ENCODE measurements at regions not wholly inside any gene's neighbourhood (a gene's known extent, or its start where the extent isn't known, plus 50 kb on each side); places are given as distances from the start of the nearest gene placed in this dataset.
A peak's percentile ranks its signal among the peaks of the same experiment; 100 is the strongest.
"Not testable (repeated sequence)": the region's sequence is repeated elsewhere in the genome, so short reads cannot be mapped to it uniquely, and the experiment has no call there.

DNA sequence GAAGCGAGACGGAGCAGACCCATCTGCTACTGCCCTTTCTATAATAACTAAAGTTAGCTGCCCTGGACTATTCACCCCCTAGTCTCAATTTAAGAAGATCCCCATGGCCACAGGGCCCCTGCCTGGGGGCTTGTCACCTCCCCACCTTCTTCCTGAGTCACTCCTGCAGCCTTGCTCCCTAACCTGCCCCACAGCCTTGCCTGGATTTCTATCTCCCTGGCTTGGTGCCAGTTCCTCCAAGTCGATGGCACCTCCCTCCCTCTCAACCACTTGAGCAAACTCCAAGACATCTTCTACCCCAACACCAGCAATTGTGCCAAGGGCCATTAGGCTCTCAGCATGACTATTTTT, 267.2 kb downstream of the OR4F29 start:
- not testable (repeated sequence) for H3K9me2 ChIP-seq (replicated peaks; ENCODE audit: insufficient read depth, low read length); DNase-seq; H4K20me1 ChIP-seq (ENCODE audit: insufficient read depth, low read depth, low read length); H3K4me2 ChIP-seq (ENCODE audit: low read depth, low read length, poor library complexity, severe bottlenecking); H3K36me3 ChIP-seq (ENCODE audit: insufficient read depth, low read length); H2AFZ ChIP-seq (ENCODE audit: low read length); H3K4me1 ChIP-seq (ENCODE audit: low read length); H3K27me3 ChIP-seq (ENCODE audit: low read length); H3K4me3 ChIP-seq (ENCODE audit: low read length); H3K27ac ChIP-seq (ENCODE audit: low read length); H3K9me3 ChIP-seq (ENCODE audit: low read length); H3K9ac ChIP-seq (ENCODE audit: low read length); H3K79me2 ChIP-seq (ENCODE audit: low read length)

DNA sequence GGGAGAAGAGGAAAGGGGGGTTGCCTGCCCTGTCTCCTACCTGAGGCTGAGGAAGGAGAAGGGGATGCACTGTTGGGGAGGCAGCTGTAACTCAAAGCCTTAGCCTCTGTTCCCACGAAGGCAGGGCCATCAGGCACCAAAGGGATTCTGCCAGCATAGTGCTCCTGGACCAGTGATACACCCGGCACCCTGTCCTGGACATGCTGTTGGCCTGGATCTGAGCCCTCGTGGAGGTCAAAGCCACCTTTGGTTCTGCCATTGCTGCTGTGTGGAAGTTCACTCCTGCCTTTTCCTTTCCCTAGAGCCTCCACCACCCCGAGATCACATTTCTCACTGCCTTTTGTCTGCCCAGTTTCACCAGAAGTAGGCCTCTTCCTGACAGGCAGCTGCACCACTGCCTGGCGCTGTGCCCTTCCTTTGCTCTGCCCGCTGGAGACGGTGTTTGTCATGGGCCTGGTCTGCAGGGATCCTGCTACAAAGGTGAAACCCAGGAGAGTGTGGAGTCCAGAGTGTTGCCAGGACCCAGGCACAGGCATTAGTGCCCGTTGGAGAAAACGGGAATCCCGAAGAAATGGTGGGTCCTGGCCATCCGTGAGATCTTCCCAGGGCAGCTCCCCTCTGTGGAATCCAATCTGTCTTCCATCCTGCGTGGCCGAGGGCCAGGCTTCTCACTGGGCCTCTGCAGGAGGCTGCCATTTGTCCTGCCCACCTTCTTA, 267.7 kb downstream of the OR4F29 start:
- not testable (repeated sequence) for H3K4me1 ChIP-seq (ENCODE audit: low read length); H3K27ac ChIP-seq (ENCODE audit: low read length); H3K9me2 ChIP-seq (replicated peaks; ENCODE audit: insufficient read depth, low read length); H3K9me3 ChIP-seq (ENCODE audit: low read length); H2AFZ ChIP-seq (ENCODE audit: low read length); H3K4me3 ChIP-seq (ENCODE audit: low read length); H3K27me3 ChIP-seq (ENCODE audit: low read length); DNase-seq; H3K79me2 ChIP-seq (ENCODE audit: low read length); H3K36me3 ChIP-seq (ENCODE audit: insufficient read depth, low read length); H4K20me1 ChIP-seq (ENCODE audit: insufficient read depth, low read depth, low read length); H3K4me2 ChIP-seq (ENCODE audit: low read depth, low read length, poor library complexity, severe bottlenecking); H3K9ac ChIP-seq (ENCODE audit: low read length)

DNA sequence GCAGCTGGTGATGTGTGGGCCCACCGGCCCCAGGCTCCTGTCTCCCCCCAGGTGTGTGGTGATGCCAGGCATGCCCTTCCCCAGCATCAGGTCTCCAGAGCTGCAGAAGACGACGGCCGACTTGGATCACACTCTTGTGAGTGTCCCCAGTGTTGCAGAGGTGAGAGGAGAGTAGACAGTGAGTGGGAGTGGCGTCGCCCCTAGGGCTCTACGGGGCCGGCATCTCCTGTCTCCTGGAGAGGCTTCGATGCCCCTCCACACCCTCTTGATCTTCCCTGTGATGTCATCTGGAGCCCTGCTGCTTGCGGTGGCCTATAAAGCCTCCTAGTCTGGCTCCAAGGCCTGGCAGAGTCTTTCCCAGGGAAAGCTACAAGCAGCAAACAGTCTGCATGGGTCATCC, 268.4 kb downstream of the OR4F29 start:
- H2AFZ ChIP-seq (ENCODE audit: low read length); H3K4me1 ChIP-seq (ENCODE audit: low read length); H3K27me3 ChIP-seq (ENCODE audit: low read length); H3K4me2 ChIP-seq (ENCODE audit: low read depth, low read length, poor library complexity, severe bottlenecking); H3K36me3 ChIP-seq (ENCODE audit: insufficient read depth, low read length); H3K9ac ChIP-seq (ENCODE audit: low read length); H3K79me2 ChIP-seq (ENCODE audit: low read length); H3K9me3 ChIP-seq (ENCODE audit: low read length); H3K27ac ChIP-seq (ENCODE audit: low read length); H3K4me3 ChIP-seq (ENCODE audit: low read length); H4K20me1 ChIP-seq (ENCODE audit: insufficient read depth, low read depth, low read length); DNase-seq; H3K9me2 ChIP-seq (replicated peaks; ENCODE audit: insufficient read depth, low read length): not testable (repeated sequence)

DNA sequence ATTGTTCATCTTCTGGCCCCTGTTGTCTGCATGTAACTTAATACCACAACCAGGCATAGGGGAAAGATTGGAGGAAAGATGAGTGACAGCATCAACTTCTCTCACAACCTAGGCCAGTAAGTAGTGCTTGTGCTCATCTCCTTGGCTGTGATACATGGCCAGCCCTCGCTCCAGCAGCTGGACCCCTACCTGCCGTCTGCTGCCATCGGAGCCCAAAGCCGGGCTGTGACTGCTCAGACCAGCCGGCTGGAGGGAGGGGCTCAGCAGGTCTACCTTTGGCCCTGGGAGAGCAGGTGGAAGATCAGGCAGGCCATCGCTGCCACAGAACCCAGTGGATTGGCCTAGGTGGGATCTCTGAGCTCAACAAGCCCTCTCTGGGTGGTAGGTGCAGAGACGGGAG, 268.8 kb downstream of the OR4F29 start:
- not testable (repeated sequence) for H4K20me1 ChIP-seq (ENCODE audit: insufficient read depth, low read depth, low read length); H2AFZ ChIP-seq (ENCODE audit: low read length); H3K4me2 ChIP-seq (ENCODE audit: low read depth, low read length, poor library complexity, severe bottlenecking); H3K9ac ChIP-seq (ENCODE audit: low read length); H3K9me3 ChIP-seq (ENCODE audit: low read length); H3K27me3 ChIP-seq (ENCODE audit: low read length); H3K27ac ChIP-seq (ENCODE audit: low read length); H3K4me3 ChIP-seq (ENCODE audit: low read length); H3K9me2 ChIP-seq (replicated peaks; ENCODE audit: insufficient read depth, low read length); H3K79me2 ChIP-seq (ENCODE audit: low read length); H3K36me3 ChIP-seq (ENCODE audit: insufficient read depth, low read length); H3K4me1 ChIP-seq (ENCODE audit: low read length)
- peak; percentile 4 for DNase-seq

DNA sequence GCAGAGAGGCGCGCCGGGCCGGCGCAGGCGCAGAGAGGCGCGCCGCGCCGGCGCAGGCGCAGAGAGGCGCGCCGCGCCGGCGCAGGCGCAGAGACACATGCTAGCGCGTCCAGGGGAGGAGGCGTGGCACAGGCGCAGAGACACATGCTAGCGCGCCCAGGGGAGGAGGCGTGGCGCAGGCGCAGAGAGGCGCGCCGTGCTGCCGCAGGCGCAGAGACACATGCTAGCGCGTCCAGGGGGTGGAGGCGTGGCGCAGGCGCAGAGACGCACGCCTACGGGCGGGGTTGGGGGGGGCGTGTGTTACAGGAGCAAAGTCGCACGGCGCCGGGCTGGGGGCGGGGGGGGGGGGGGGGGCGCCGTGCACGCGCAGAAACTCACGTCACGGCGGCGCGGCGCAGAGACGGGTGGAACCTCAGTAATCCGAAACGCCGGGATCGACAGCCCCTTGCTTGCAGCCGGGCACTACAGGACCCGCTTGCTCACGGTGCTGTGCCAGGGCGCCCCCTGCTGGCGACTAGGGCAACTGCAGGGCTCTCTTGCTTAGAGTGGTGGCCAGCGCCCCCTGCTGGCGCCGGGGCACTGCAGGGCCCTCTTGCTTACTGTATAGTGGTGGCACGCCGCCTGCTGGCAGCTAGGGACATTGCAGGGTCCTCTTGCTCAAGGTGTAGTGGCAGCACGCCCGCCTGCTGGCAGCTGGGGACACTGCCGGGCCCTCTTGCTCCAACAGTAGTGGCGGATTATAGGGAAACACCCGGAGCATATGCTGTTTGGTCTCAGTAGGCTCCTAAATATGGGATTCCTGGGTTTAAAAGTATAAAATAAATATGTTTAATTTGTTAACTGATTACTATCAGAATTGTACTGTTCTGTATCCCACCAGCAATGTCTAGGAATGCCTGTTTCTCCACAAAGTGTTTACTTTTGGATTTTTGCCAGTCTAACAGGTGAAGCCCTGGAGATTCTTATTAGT, 269.9 kb downstream of the OR4F29 start:
- DNase-seq: peak; percentile 78
- H3K4me2 ChIP-seq (ENCODE audit: low read depth, low read length, poor library complexity, severe bottlenecking); H3K4me1 ChIP-seq (ENCODE audit: low read length); H3K27ac ChIP-seq (ENCODE audit: low read length); H3K9ac ChIP-seq (ENCODE audit: low read length); H4K20me1 ChIP-seq (ENCODE audit: insufficient read depth, low read depth, low read length); H3K9me3 ChIP-seq (ENCODE audit: low read length); H3K9me2 ChIP-seq (replicated peaks; ENCODE audit: insufficient read depth, low read length); H3K4me3 ChIP-seq (ENCODE audit: low read length); H3K79me2 ChIP-seq (ENCODE audit: low read length); H3K27me3 ChIP-seq (ENCODE audit: low read length); H3K36me3 ChIP-seq (ENCODE audit: insufficient read depth, low read length); H2AFZ ChIP-seq (ENCODE audit: low read length): not testable (repeated sequence)

DNA sequence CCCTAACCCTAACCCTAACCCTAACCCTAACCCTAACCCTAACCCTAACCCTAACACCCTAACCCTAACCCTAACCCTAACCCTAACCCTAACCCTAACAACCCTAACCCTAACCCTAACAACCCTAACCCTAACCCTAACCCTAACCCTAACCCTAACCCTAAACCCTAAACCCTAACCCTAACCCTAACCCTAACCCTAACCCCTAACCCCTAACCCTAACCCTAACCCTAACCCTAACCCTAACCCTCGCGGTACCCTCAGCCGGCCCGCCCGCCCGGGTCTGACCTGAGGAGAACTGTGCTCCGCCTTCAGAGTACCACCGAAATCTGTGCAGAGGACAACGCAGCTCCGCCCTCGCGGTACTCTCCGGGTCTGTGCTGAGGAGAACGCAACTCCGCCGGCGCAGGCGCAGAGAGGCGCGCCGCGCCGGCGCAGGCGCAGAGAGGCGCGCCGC, 270.7 kb downstream of the OR4F29 start:
- H3K9me3 ChIP-seq (ENCODE audit: low read length); H3K9me2 ChIP-seq (replicated peaks; ENCODE audit: insufficient read depth, low read length); H3K79me2 ChIP-seq (ENCODE audit: low read length); H3K27me3 ChIP-seq (ENCODE audit: low read length); H3K9ac ChIP-seq (ENCODE audit: low read length); H3K4me2 ChIP-seq (ENCODE audit: low read depth, low read length, poor library complexity, severe bottlenecking); H3K36me3 ChIP-seq (ENCODE audit: insufficient read depth, low read length); H3K27ac ChIP-seq (ENCODE audit: low read length); H2AFZ ChIP-seq (ENCODE audit: low read length); H3K4me1 ChIP-seq (ENCODE audit: low read length); H3K4me3 ChIP-seq (ENCODE audit: low read length); H4K20me1 ChIP-seq (ENCODE audit: insufficient read depth, low read depth, low read length): not testable (repeated sequence)
- peak; percentile 37 for DNase-seq

DNA sequence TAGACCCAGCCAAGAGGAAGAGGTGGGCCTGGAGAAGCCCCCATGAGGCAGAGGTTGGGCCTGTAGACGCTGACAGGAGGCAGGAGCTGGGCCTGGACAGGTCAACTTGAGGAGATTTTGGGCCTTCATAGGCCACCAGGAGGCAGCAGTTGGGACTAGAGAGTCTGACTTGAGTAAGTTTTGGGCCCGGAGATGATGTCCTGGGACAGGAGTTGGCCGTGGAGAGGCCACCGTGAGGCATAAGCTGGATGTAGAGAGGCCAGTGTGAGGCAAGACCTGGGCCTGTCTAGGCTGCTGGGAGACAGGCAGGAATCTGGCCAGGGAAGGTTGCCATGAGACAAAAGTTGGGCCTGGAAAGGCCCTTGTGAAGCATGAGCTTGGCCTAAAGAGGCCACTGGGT, 312.6 kb downstream of the OR4F29 start:
- H3K27ac ChIP-seq (ENCODE audit: low read length); H3K9ac ChIP-seq (ENCODE audit: low read length); H2AFZ ChIP-seq (ENCODE audit: low read length); H3K79me2 ChIP-seq (ENCODE audit: low read length); H3K4me2 ChIP-seq (ENCODE audit: low read depth, low read length, poor library complexity, severe bottlenecking); H3K9me2 ChIP-seq (replicated peaks; ENCODE audit: insufficient read depth, low read length); DNase-seq; H3K4me1 ChIP-seq (ENCODE audit: low read length); H3K27me3 ChIP-seq (ENCODE audit: low read length); H4K20me1 ChIP-seq (ENCODE audit: insufficient read depth, low read depth, low read length); H3K4me3 ChIP-seq (ENCODE audit: low read length); H3K36me3 ChIP-seq (ENCODE audit: insufficient read depth, low read length); H3K9me3 ChIP-seq (ENCODE audit: low read length): not testable (repeated sequence)

DNA sequence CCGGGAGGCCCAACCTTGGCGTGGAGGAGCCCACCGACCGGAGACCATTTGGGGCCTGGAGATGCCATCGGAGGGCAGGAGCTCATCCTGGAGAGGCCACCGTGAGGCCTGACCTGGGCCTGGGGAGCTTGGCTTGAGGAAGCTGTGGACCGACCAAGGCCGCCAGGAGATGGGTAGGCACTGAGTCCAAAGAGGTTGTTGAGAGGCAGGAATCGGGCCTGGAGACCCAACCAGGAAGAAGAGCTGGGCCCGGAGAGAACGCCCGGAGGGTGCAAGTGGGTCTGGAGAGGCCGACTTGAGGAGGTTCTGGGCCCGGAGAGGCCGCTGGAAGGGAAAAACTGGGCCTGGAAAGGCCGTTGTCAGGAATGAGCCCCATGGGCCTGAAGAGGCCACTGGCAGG, 313.8 kb downstream of the OR4F29 start:
- not testable (repeated sequence) for H3K4me2 ChIP-seq (ENCODE audit: low read depth, low read length, poor library complexity, severe bottlenecking); H3K79me2 ChIP-seq (ENCODE audit: low read length); H3K9me3 ChIP-seq (ENCODE audit: low read length); H3K27me3 ChIP-seq (ENCODE audit: low read length); H3K4me1 ChIP-seq (ENCODE audit: low read length); H3K9me2 ChIP-seq (replicated peaks; ENCODE audit: insufficient read depth, low read length); H3K36me3 ChIP-seq (ENCODE audit: insufficient read depth, low read length); H3K4me3 ChIP-seq (ENCODE audit: low read length); H2AFZ ChIP-seq (ENCODE audit: low read length); DNase-seq; H3K9ac ChIP-seq (ENCODE audit: low read length); H4K20me1 ChIP-seq (ENCODE audit: insufficient read depth, low read depth, low read length); H3K27ac ChIP-seq (ENCODE audit: low read length)
